Fibroblast of lung (primary cell): ENCODE measurements at regions not wholly inside any gene's neighbourhood (a gene's known extent, or its start where the extent isn't known, plus 50 kb on each side); places are given as distances from the start of the nearest gene placed in this dataset.

Source experiments
- CTCF ChIP-seq, 2 donors: IDR thresholded peaks in 1 of 2; conservative IDR thresholded peaks in 1 of 2; 1 replicate in 1 of 2; 2 replicates in 1 of 2; pipeline ENCODE4 v1.5.1; 2011 to 2012; ENCODE audit warnings: low read length in 2 of 2, control low read depth in 1 of 2, inconsistent platforms in 1 of 2, low read depth in 1 of 2, mild to moderate bottlenecking in 1 of 2
- EZH2 ChIP-seq: IDR thresholded peaks from 2 replicates; pipeline ENCODE4 v1.5.1; 2012; ENCODE audit warnings: low read length, control low read depth, mild to moderate bottlenecking; ENCODE audit errors: missing control alignments

GRCh38 chr4:117357866-117358265, 272.5 kb upstream of the TRAM1L1 start:
- no peak for TF ChIP-seq CTCF (conservative IDR thresholded peaks at IDR 0.05 in 1 of 2, IDR thresholded peaks at IDR 0.05 in 1 of 2; ENCODE audit: low read depth in 1 of 2, low read length in 2 of 2)
- TF ChIP-seq EZH2 = no peak
